ENCODE measurements at regions not wholly inside any gene's neighbourhood (a gene's known extent, or its start where the extent isn't known, plus 50 kb on each side); places are given as distances from the start of the nearest gene placed in this dataset.
A peak's percentile ranks its signal among the peaks of the same experiment; 100 is the strongest.

DNA sequence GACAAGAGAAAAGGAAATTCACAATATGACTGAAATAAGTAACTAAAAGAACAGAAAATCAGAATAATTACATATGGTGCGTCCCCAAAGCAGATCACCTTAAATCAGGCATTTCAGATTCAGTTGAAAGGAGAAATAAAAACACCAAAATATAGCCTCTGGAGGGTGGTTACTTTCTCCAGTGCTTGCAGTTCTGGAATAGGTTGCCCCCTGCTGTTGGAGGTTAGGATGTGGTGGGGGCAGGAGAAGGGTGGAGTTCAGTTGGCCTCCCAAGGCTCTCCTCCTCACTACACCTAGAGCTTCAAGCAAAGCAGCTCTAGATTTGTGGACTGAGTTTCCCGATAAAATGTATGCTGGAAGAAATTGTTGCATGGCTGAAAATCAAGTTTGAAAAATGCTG, 338.2 kb upstream of the TLE4 start:
- TF ChIP-seq, protein P1, sequence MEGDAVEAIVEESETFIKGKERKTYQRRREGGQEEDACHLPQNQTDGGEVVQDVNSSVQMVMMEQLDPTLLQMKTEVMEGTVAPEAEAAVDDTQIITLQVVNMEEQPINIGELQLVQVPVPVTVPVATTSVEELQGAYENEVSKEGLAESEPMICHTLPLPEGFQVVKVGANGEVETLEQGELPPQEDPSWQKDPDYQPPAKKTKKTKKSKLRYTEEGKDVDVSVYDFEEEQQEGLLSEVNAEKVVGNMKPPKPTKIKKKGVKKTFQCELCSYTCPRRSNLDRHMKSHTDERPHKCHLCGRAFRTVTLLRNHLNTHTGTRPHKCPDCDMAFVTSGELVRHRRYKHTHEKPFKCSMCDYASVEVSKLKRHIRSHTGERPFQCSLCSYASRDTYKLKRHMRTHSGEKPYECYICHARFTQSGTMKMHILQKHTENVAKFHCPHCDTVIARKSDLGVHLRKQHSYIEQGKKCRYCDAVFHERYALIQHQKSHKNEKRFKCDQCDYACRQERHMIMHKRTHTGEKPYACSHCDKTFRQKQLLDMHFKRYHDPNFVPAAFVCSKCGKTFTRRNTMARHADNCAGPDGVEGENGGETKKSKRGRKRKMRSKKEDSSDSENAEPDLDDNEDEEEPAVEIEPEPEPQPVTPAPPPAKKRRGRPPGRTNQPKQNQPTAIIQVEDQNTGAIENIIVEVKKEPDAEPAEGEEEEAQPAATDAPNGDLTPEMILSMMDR (IDR thresholded peaks at IDR 0.05), result peak in 1 of 3 experiments; percentile 24
- no peak for TF ChIP-seq POLR2A (IDR thresholded peaks at IDR 0.05)

Measured in testis (tissue), 2 donors.